ENCODE measurements at regions not wholly inside any gene's neighbourhood (a gene's known extent, or its start where the extent isn't known, plus 50 kb on each side); places are given as distances from the start of the nearest gene placed in this dataset.
"Not testable (repeated sequence)": the region's sequence is repeated elsewhere in the genome, so short reads cannot be mapped to it uniquely, and the experiment has no call there.

DNA sequence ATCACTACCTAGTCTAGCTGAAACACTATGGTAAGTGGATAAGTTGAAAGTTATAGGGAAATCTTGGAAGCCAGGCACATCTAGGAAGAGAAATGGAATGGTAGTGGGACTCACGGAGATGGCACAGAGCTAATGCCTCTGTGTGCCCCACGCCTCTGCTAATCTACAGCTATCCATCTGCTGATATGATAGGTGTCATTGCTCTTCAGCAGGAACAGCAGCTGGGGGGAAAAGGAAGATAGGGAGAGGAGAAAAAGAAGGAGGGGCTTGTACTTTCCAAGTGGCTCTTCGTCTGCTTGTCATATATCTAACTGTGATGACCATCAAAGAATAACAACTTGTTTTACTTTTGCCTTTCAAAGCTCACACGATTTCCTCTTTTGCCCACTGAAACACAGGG is 1199.1 kb upstream of the SORCS1 start:
- DNase-seq, result no peak

DNA sequence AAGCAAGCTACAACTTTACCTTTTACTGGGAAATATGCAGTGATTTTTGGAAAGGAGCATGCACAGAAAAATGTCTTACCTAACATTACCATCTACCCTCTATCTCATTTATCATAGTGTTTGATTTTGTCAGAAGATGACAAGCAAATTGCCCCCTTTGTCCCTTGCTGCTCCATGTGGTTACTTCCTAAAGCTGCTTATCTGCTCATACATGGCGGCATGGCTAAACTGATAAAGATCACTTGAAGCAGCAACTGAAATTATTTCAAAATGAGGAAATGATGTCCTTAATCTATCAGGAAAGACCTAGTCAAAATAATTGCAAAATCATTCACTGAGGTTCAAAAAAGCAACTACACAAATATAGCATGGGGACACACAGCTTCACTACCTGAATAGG is 1198.5 kb upstream of the SORCS1 start:
- no peak for DNase-seq

DNA sequence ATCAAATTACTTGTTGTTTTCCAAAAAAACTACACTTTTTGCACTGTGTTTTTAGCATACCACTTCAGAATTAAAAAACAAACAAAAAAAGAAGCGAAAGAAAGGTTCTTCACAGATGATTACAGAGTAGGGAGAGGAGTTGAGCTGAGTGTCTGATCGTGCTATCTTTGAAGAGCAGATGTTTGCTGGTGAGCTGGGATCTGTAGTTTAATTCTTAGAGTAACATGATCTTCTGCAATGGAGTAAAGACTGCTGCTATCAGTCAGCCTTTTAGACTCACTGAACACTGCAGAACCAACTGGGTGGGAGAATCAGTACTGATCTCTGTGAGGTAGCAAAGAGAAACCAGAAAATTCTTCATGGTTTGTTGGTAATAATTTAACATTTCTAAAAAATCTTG is 1197.8 kb upstream of the SORCS1 start:
- no peak for DNase-seq

DNA sequence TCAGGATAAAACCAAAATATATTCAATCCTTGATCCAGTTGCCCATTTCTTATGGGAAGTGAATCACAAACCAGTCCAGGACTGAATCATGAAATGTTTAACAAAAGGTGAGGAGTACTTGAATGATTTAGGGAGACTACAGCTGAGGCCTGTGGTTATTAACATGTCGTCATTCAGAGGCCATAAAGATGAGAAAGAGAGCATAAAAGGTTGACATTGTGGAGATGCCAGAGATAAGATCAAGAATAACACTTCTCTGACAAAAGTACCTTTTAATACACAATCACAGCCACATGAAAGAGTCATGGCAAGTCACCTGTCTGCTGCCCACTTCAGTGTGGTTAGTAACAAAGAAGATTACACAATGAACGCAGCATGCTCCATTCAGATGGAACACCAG is 1195.7 kb upstream of the SORCS1 start:
- no peak for DNase-seq

DNA sequence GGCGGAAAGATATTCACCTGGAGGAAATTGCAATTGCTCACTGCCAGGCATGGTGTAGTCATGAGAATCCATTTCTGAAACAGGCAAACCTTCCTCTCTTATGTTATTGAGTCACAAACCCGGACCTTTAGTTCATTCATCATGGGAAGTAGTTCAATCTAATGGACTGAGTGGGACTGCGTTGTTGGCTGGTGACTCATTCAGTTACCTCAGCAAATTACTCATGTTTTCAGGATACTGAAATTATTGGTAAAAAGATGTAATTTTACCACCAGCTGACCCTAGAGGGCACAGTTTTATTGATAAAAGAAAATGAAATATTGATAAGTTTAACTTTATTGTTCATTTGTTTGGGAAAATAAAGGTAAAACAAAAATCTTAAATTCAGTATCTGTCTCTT is 1194.4 kb upstream of the SORCS1 start:
- peak in 2 of 51 donors; percentile 0 to 15 for DNase-seq

DNA sequence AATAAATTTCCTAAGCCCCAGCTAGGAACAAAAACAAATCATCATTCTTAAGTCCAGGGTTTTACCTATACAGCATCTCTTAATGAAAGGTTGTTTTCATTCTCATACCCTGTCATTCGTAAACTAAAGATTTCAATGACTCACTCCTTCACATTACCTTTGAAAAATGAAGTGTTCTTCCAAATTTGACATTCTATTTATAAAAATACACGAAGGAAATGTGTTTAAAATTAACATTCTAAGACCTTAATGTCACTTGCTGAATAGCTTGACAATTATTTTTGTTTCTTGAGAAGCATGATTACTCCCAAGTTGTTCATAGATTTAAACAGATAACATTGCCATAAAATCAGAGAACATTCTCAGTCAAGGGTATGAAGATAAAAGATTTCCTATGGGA is 1188.3 kb upstream of the SORCS1 start:
- no peak for DNase-seq

DNA sequence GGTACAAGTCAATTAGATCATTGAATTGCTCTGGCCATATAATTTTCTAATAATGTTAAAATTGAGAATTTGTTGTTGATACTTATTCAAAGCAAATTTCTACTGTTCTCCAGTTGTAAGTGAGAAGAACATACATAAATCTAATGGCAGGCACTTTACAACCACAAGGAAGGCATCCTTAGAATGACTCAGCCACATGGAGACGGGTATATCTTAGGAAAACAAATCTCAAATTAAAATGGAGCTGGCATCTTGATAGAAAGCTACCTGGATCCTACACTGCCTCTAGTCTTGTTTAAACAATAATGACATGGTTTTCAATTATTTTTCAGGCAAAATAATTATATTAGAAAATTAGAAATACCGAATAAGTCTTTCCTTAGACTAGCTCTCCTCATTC is 1183.7 kb upstream of the SORCS1 start:
- no peak for DNase-seq

DNA sequence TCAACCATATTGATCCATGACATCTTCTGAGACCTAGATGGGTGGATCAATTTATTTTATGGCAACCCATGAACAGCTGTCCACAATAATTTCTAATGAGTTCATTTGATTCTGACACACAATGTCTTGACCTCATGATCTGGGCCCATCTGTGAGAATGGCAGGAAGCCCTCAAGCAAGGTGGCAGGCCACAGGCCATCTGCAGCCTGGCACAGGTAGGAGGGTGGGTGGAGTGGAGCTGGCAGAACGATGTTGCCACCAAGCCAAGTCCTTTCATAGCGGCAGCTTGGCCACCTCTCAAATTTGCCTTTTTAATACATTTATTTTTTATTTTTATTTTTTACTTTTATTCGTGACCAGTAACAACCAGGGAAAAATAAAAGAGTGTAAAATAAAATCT is 1181.6 kb upstream of the SORCS1 start:
- no peak for DNase-seq

DNA sequence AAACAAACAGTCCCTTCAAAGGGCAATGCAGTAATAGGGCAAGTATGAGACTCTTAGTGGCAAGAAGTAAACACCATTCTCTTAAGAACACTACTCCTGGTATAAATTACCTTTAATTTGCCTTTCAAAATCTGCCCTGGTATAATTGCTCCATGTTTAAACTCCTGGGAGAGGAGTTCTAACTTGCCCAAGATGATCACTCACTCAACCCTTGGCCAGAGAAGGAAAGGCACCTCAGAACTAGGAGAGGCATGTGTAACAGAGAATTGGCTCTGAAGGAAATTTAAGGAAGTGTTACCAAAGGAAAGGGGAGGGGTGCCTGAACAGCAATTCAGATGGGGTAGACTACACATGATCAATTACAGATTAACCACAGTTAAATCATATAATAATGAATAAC is 1173.6 kb upstream of the SORCS1 start:
- no peak for DNase-seq

DNA sequence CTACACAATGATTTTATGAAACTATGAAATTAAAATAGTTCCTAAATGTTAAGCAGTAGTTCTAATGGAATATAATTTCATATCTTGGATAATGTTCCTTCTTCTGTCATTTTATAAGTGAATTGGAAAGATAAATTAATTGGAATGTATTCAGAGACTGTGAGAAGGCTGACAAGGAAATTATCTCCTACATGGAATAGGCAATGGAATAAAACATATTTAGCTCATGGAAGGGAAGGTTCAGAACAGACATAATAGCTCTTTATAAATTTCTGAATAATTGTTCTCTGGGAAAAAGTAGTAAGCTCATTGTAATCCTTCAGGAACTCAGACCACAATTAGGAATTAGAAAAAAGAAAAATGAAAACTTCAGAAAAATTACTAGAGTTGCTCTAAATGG is 1172.3 kb upstream of the SORCS1 start:
- DNase-seq, result no peak

DNA sequence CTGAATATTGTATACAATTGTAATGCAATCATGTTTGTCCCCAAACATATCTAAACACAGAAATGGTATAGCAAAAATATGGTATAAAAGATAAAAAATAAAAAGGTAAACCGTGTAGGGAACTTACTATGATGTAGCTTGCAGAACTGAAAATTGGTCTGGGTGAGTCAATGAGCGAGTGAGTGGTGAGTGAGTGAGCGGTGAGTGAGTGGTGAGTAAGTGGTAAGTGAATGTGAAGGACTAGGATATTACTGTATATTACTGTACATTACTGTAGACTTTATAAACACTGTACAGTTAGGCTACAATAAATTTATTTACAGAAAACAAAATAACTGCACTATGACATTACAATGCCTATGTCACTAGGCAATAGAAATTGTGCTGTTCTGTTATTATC is 1163.2 kb upstream of the SORCS1 start:
- DNase-seq, result no peak

DNA sequence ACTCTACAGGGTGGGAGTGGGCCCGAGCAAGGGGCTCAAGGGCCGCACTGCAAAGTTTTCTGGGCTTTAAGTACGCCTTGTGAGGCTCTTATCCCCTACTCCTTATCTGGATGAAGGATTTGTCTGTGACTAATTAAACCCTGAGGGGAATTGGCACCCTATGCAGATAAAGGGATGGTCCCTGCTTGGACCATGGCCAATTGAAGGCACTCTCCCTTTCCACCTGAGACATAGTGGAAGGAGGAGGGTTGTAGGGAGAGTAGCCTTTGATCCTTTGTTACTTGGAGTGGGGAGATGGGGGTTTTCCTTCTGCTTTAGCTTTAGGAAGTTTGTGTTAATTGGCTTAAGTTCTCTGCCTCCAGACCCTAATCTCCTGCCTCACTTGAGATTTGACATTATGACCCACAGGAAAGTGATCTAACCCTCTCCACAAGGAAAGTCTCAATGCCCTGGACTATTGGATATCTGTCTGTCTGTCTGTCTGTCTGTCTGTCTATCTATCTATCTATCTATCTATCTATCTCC is 1158.8 kb upstream of the SORCS1 start:
- no peak for DNase-seq

DNA sequence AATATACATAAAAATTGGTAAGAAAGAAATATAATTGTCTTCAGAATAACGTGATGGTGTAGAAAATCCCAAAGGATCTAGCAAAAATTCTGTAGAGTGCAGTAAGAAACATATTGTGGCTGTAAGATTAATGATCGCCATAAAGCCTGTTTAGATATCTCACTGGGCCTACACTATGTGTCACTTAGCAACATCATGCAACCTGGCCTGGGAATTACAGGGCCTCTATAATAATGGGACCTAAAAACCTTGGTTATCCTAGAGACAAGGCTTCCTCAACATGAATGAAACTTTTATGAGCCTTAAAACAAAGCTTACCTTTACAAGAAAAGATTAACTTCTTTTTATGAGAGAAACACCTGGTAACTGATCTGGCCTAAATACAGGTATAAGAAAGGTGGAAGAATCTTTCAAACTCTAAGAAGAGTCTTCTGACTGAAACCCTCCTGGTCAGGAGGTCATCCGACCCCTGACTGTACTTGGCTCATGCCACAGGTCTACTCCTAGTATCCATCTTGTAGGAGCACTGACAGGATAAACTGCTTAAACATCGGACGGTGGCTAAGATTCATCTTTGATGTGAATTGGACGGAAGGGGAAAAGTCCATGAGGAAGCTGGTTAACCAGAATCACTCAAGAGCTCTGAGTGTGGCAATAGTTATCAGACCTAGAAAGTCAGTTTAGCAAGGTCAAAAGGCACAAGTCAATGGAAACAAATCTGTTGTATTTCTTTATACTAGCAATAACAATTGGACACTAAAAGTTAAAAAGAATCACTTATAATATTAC is 1155.1 kb upstream of the SORCS1 start:
- no peak for DNase-seq

DNA sequence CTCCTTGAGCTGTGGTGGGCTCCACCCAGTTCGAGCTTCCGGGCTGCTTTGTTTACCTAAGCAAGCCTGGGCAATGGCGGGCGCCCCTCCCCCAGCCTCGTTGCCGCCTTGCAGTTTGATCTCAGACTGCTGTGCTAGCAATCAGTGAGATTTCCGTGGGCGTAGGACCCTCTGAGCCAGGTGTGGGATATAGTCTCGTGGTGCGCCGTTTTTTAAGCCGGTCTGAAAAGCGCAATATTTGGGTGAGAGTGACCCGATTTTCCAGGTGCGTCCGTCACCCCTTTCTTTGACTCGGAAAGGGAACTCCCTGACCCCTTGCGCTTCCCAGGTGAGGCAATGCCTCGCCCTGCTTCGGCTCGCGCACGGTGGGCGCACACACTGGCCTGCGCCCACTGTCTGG is 1151.1 kb upstream of the SORCS1 start:
- DNase-seq, result not testable (repeated sequence)

DNA sequence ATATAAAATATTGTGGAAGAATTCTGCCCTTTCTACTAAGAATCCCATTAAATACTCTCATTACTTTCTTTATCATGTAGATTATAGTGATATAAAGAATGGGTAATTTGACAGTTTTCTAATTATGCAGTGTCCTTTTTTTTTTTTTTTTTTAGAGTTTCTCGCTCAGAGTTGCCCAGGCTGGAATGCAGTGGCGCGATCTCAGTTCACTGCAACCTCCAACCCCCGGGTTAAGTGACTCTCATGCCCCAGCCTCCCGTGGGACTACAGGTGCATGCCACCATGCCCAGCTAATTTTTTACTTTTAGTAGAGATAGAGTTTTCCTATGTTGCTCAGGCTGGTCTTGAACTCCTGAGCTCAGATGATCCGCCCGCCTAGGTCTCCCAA is 1143.4 kb upstream of the SORCS1 start:
- no peak for DNase-seq

DNA sequence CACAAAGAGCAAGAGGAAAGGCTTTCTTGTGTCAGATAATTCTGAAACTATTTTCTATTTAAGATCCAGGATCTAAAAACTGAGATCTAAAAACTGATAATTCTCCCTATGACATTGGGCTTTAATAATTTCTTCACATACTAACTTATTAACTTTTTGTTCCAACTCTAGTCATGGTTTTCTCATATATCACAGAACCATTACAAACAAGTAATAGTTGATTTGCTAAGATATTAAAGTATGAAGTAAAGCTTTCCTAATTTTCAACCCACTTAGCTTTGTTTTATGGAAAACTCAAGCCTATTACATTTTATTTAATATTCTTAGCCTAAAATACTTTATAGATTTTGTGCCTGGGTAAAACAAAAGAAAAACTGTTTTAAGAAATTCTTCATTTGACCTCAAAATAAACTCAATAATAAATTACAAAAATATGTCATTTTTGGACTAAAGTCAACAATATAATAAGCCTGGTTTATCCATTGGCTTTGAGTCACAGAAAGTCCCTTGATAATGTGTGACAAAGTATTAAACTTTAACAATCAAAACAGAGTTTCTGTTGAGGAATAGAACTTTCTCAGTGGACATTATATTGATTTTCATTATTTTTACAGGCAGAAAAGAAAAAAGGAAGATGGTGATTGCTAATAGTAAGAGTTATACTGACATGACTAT is 1142.9 kb upstream of the SORCS1 start:
- no peak for DNase-seq

DNA sequence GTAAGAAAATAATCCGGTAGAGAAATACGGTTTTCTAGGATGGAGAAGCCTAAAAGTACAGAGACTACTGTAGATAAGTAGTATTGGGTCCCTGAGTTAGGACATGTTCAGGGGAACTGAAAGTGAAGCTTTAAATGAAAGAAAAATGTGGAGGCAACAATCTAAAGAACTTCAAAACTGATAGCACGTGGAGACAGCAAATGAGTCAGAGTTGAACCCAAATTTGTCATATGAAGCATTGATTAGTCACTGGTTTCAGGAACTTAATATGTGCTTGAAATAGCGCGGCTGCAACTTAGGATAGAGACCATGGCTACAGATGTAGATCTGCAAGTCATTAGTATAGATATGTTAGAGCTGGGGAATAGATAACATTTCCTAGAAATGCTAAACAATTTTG is 1138.6 kb upstream of the SORCS1 start:
- no peak for DNase-seq

DNA sequence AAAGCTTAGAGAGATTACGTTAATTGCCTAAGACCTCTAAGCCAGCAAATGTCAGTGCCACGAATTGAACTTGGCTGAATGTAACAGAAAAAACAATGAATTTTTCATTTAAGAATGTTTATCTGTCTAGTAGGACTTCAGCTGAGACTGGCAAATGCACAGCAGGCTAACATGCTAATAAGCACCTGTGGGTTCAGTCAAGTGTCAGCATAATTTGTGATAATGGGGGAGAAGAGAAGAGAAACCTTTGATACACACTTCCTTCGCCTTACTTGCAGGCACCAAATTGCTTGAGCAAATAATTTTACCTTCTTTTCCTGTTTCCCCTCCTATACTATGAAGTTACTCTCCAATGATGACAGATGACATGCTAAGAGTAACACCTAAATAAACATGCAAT is 1136.5 kb upstream of the SORCS1 start:
- DNase-seq, result no peak

DNA sequence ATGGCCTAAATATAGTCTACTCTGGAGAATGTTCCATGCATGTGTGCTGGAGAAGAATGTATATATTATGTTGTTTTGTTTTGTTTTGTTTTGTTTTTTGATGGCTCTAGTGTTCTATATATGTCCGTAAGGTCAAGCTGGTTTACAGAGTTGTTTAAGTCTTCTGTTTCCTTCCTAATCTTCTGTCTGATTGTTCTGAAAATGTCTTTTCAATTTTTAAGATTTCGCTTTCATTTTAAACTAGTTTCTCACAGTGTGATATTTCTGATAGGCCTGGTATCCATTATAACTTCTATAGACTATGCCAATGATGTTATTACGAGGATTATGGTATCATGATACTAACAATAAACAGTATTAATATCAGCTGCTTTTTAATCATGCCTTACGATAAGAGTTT is 1126.3 kb upstream of the SORCS1 start:
- no peak for DNase-seq

DNA sequence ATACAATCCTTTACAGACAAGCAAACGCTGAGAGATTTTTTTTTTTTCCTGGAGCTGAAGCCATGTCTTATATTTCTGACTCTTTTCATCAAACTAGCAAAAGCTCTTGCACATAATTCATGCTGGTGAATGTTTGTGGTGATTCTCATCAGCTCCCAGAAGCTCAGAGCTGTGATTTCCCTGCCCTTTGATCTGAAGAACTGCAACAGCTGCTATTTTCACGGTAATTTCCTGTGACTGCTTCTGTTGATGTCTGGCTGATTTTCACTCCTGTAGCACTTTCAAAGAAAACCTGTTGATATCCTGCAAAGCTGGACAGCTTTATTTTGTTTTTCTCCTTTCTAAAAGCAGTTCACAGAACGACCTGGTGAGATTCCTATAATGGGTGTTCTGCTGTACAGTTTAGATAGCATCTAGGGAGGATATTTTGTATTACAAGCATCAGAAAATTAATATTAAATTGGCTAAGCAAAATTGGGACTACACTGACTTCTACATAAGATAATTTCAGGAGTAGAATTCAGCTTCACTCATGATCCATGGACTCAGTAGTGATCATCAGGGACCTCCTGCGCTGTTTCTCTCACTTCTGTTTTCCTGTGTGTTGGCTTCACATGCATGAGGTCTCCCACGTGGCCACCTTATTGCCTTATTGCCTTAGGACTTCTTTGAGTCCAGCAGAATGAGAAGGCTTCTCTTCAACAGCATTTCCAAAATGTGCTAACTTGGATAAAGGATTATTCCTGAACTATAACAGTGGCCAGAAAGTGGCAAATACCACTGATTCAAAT is 1111.6 kb upstream of the SORCS1 start:
- DNase-seq, result no peak

DNA sequence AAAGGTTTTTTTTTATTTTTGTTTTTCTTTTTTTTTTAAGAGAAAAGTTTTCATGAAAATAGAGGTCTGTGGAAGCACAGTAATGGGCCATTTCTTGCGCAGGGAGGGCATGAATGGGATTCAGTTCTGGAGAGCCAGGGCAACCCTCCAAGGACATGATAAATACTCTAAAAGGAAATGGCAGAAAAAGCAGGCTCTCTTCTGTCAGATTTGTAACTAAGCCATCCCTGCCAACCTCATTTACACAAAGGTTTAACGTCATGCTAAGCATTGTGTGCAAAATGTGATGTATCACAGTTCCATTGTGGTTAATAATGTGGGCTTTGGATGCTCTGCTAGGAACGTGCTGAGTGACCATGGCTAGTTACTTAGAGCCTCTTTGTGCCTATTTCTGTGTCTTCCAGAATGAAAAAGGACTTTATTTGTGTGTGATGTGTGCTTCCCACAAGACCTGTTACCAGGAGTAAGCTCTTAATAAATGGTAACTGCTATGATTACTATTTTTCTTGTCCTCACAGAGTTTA is 1095.9 kb upstream of the SORCS1 start:
- DNase-seq, result no peak

DNA sequence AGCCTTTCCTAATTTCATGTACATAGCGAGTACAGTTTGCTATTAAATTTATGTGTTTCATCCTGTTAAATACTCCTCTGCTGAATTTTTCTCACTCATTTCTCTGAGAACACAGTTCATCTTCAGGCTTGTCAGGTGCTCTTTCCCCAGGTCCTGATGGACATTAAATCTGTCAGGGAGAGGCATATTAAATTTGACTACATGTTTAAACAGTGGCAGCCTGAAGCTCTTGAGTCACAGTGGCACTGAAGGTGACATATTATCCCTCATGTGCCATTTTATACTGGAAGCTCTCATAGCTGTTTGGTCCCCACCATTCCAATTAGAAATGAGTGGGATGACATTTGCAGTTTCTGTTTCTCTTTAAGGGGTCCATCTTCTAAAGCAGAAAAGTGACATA is 1089.6 kb upstream of the SORCS1 start:
- no peak for DNase-seq

Data from hypothalamus (tissue), 51 donors.